ENCODE measurements at regions not wholly inside any gene's neighbourhood (a gene's known extent, or its start where the extent isn't known, plus 50 kb on each side); places are given as distances from the start of the nearest gene placed in this dataset.
"Not testable (repeated sequence)": the region's sequence is repeated elsewhere in the genome, so short reads cannot be mapped to it uniquely, and the experiment has no call there.

- H3K36me3 ChIP-seq; ATAC-seq; H3K27ac ChIP-seq; H3K9me3 ChIP-seq; in situ Hi-C loops (cut with MboI; ENCODE audit: low sequenced_read_pairs in 4 of 4); H3K4me1 ChIP-seq; intact Hi-C loops (cut with DNase I; ENCODE audit: low total_unique reads); H3K27me3 ChIP-seq; DNase-seq; H3K4me3 ChIP-seq: not testable (repeated sequence)
Observed at GRCh38 chr16:72729552-72729951, 318.4 kb downstream of the ZFHX3 start.

DNA sequence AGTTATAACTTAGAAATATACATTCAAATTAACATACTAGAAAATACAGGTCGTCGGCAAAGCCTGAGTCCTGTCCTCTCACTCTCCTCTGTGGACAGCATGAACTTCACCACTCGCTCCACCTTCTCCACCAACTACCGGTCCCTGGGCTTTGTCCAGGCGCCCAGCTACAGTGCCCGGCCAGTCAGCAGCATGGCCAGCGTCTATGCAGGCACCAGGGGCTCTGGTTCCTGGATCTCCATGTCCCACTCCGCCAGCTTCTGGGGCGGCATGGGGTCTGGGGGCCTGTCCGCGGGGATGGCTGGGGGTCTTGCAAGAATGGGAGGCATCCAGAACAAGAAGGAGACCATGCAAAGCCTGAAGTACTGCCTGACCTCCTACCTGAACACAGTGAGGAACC, 319.4 kb downstream of the ZFHX3 start:
- no peaks in the 10 kb centered on the region for H3K36me3 ChIP-seq
- no peaks in the 10 kb centered on the region for H3K4me1 ChIP-seq
- no peaks in the 10 kb centered on the region for H3K9me3 ChIP-seq
- in situ Hi-C loops (cut with MboI; ENCODE audit: low sequenced_read_pairs in 4 of 4) (no loop called here), intact Hi-C loops (cut with DNase I; ENCODE audit: low total_unique reads) (no loop called here)
- H3K4me3 ChIP-seq, result no peak overlapping the region
- no peaks in the 10 kb centered on the region for H3K27me3 ChIP-seq
- DNase-seq, result no peak
- no peak for TF ChIP-seq POLR2A (IDR thresholded peaks at IDR 0.05)
- TF ChIP-seq CTCF (IDR thresholded peaks at IDR 0.05 in 4 of 5, conservative IDR thresholded peaks at IDR 0.05 in 1 of 5), result no peak
- no peak for ATAC-seq
- H3K27ac ChIP-seq, result no peak overlapping the region

- Histone ChIP-seq H3K27ac (no peak overlapping the region), H3K9me3 (no peaks in the 10 kb centered on the region), H3K27me3 (no peaks in the 10 kb centered on the region), H3K4me1 (no peaks in the 10 kb centered on the region), H3K36me3 (no peaks in the 10 kb centered on the region), H3K4me3 (no peak overlapping the region)
- TF ChIP-seq POLR2A (IDR thresholded peaks at IDR 0.05), result no peak
- no peak for TF ChIP-seq CTCF (IDR thresholded peaks at IDR 0.05 in 4 of 5, conservative IDR thresholded peaks at IDR 0.05 in 1 of 5)
- DNase-seq, result no peak
- intact Hi-C loops (cut with DNase I; ENCODE audit: low total_unique reads) (no loop called here), in situ Hi-C loops (cut with MboI; ENCODE audit: low sequenced_read_pairs in 4 of 4) (no loop called here)
- no peak for ATAC-seq
Observed at GRCh38 chr16:72727565-72727964, 320.4 kb downstream of the ZFHX3 start.

- in situ Hi-C loops (cut with MboI; ENCODE audit: low sequenced_read_pairs in 4 of 4) (no loop called here), intact Hi-C loops (cut with DNase I; ENCODE audit: low total_unique reads) (no loop called here)
- no peak overlapping the region for H3K4me3 ChIP-seq
- no peaks in the 10 kb centered on the region for H3K36me3 ChIP-seq
- H3K9me3 ChIP-seq, result no peaks in the 10 kb centered on the region
- H3K27me3 ChIP-seq, result no peaks in the 10 kb centered on the region
- H3K4me1 ChIP-seq, result no peaks in the 10 kb centered on the region
- no peak overlapping the region for H3K27ac ChIP-seq
- no peak for TF ChIP-seq CTCF (IDR thresholded peaks at IDR 0.05 in 4 of 5, conservative IDR thresholded peaks at IDR 0.05 in 1 of 5)
- TF ChIP-seq POLR2A (IDR thresholded peaks at IDR 0.05), result no peak
- DNase-seq (no peak), ATAC-seq (no peak)
Observed at GRCh38 chr16:72725643-72726042, 322.3 kb downstream of the ZFHX3 start.

DNA sequence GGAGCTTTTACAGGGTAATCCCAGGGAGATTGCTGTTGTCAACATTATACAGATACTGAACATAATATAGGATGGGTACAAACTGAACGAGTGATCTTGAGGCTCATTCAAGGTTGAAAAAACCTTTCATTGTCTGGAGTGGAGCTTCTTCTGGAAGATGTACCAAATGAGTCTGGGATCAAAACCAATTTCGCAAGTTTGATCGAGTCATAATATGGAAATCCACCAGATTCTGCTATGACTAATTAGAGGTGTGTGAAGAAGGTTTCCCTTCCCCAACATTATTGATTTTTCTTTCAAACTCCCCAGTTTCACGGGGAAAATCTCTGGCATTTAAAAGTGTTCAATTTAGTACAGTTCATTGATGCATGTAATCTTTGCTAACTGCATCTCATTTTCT, 324.1 kb downstream of the ZFHX3 start:
- no peaks in the 10 kb centered on the region for H3K27me3 ChIP-seq
- DNase-seq (no peak), ATAC-seq (no peak)
- TF ChIP-seq CTCF (IDR thresholded peaks at IDR 0.05 in 4 of 5, conservative IDR thresholded peaks at IDR 0.05 in 1 of 5) (no peak), POLR2A (IDR thresholded peaks at IDR 0.05) (no peak)
- intact Hi-C loops (cut with DNase I; ENCODE audit: low total_unique reads), result no loop called here
- no peak overlapping the region for H3K27ac ChIP-seq
- H3K9me3 ChIP-seq, result no peaks in the 10 kb centered on the region
- H3K36me3 ChIP-seq, result no peaks in the 10 kb centered on the region
- in situ Hi-C loops (cut with MboI; ENCODE audit: low sequenced_read_pairs in 4 of 4), result no loop called here
- no peaks in the 10 kb centered on the region for H3K4me1 ChIP-seq
- H3K4me3 ChIP-seq, result no peak overlapping the region
